ENCODE measurements at regions not wholly inside any gene's neighbourhood (a gene's known extent, or its start where the extent isn't known, plus 50 kb on each side); places are given as distances from the start of the nearest gene placed in this dataset.

- Histone ChIP-seq H3K9me3 (ENCODE audit: control insufficient read depth, low read depth, low read length) (no peaks in the 10 kb centered on the region), H3K18ac (ENCODE audit: insufficient read length, low read depth, low read length) (no peak overlapping the region), H4K5ac (ENCODE audit: insufficient read length, low read depth, low read length) (no peak overlapping the region), H3T11ph (ENCODE audit: low read length) (no peak overlapping the region), H4K91ac (ENCODE audit: insufficient read length, low read depth, low read length) (no peak overlapping the region), H3K4me2 (ENCODE audit: insufficient read depth, insufficient read length, low read length) (no peak overlapping the region), H4K20me1 (ENCODE audit: control insufficient read depth, insufficient read depth, insufficient read length) (no peaks in the 10 kb centered on the region), H3K23ac (ENCODE audit: insufficient read length, low read depth, low read length) (no peak overlapping the region), H4K8ac (replicated peaks; ENCODE audit: insufficient read length, low read depth, low read length) (no peak overlapping the region), H2BK5ac (ENCODE audit: insufficient read length, low read length) (no peak overlapping the region), H3K79me2 (ENCODE audit: insufficient read depth, low read length) (no peaks in the 10 kb centered on the region), H2BK15ac (ENCODE audit: low read depth, low read length) (no peak overlapping the region), H3K14ac (ENCODE audit: insufficient read depth, low read length) (no peak overlapping the region), H3K23me2 (ENCODE audit: insufficient read length, low read depth, low read length, poor library complexity, severe bottlenecking) (no peaks in the 10 kb centered on the region), H3K27me3 (ENCODE audit: insufficient read depth, low read length) (no peaks in the 10 kb centered on the region), H2BK12ac (ENCODE audit: insufficient read length, low read depth, low read length) (no peak overlapping the region), H3K56ac (ENCODE audit: insufficient read length, low read depth, low read length) (no peak overlapping the region), H3K9ac (ENCODE audit: extremely low read depth, insufficient read length, low read length) (no peak overlapping the region), H2BK20ac (ENCODE audit: low read depth, low read length, poor library complexity, severe bottlenecking) (no peak overlapping the region), H2BK120ac (ENCODE audit: low read depth, low read length, poor library complexity, severe bottlenecking) (no peak overlapping the region), H3K4ac (ENCODE audit: low read depth, low read length) (no peak overlapping the region), H3K4me1 (ENCODE audit: insufficient read depth, low read length) (no peaks in the 10 kb centered on the region), H3K27ac (ENCODE audit: insufficient read length, low read depth, low read length) (no peak overlapping the region), H3K79me1 (ENCODE audit: insufficient read depth, low read depth, low read length, poor library complexity, severe bottlenecking) (no peaks in the 10 kb centered on the region), H2AK5ac (ENCODE audit: insufficient read length, low read length) (no peak overlapping the region), H2AFZ (ENCODE audit: low read length) (no peak overlapping the region)
- no peak for TF ChIP-seq CTCF (conservative IDR thresholded peaks at IDR 0.05)
- Mint-ChIP-seq H3K27ac (no peak overlapping the region), H3K9me3 (peaks cover under 1 to 4% of the 10 kb centered on the region in 2 experiments; a peak in 2 of 5 replicates), H3K36me3 (ENCODE audit: insufficient read depth in 1 of 3, low read depth in 3 of 3) (no peaks in the 10 kb centered on the region), H3K4me3 (no peak overlapping the region), H3K4me1 (no peaks in the 10 kb centered on the region), H3K27me3 (ENCODE audit: low read depth) (no peaks in the 10 kb centered on the region)
- no peak for DNase-seq
These were observed 615.8 kb upstream of the RGS18 start for GRCh38 chr1:191542444-191542843.
